ENCODE measurements at regions not wholly inside any gene's neighbourhood (a gene's known extent, or its start where the extent isn't known, plus 50 kb on each side); places are given as distances from the start of the nearest gene placed in this dataset.
A peak's percentile ranks its signal among the peaks of the same experiment; 100 is the strongest.

- DNase-seq (peak in 1 of 2 donors; percentile 34), ATAC-seq (ENCODE audit: low FRiP score in 2 of 2) (peak; percentile 88 to 95)
- Histone ChIP-seq H3K36me3 (no peaks in the 10 kb centered on the region), H3K4me3 (peak overlapping the region in 2 of 4 donors; percentile 37 to 38), H3K4me1 (peaks cover 0 to 9% (median 0%) of the 10 kb centered on the region in 4 donors), H3K9me3 (no peaks in the 10 kb centered on the region), H3K27ac (peak overlapping the region in 2 of 4 donors; percentile 9 to 16), H3K27me3 (no peaks in the 10 kb centered on the region)
- TF ChIP-seq EP300 (IDR thresholded peaks at IDR 0.05) (no peak), POLR2A (IDR thresholded peaks at IDR 0.05) (no peak), POLR2AphosphoS5 (IDR thresholded peaks at IDR 0.05) (no peak), CTCF (IDR thresholded peaks at IDR 0.05) (no peak)
- WGBS, 2 donors = 20 to 25% methylated on average over 7 of the region's 7 CpGs
Measured at GRCh38 chr1:87826681-87827251, 498.1 kb downstream of the LMO4 start.

GRCh38 chr1:87829360-87829759 is 500.7 kb downstream of the LMO4 start:
- DNase-seq = no peak
- WGBS, 2 donors = 89 to 90% methylated on average over 4 of the region's 4 CpGs
- no peak for ATAC-seq (ENCODE audit: low FRiP score in 2 of 2)

GRCh38 chr1:87830432-87830978 is 501.8 kb downstream of the LMO4 start:
- 45 to 59% methylated on average over 1 of the region's 1 CpG for WGBS, 2 donors
- DNase-seq (no peak), ATAC-seq (ENCODE audit: low FRiP score in 2 of 2) (no peak)
- Histone ChIP-seq H3K9me3 (no peaks in the 10 kb centered on the region), H3K27me3 (no peaks in the 10 kb centered on the region), H3K4me3 (no peak overlapping the region), H3K4me1 (peaks cover 0 to 9% (median 0%) of the 10 kb centered on the region in 4 donors), H3K36me3 (no peaks in the 10 kb centered on the region), H3K27ac (no peak overlapping the region)
- TF ChIP-seq POLR2AphosphoS5 (IDR thresholded peaks at IDR 0.05) (no peak), CTCF (IDR thresholded peaks at IDR 0.05) (no peak), EP300 (IDR thresholded peaks at IDR 0.05) (no peak), POLR2A (IDR thresholded peaks at IDR 0.05) (no peak)

More at GRCh38 chr1:87829360-87829759, 500.7 kb downstream of the LMO4 start:
- no peak overlapping the region for H3K27ac ChIP-seq
- no peaks in the 10 kb centered on the region for H3K27me3 ChIP-seq
- H3K9me3 ChIP-seq = no peaks in the 10 kb centered on the region
- H3K36me3 ChIP-seq = no peaks in the 10 kb centered on the region
- H3K4me1 ChIP-seq = peaks cover 0 to 9% (median 0%) of the 10 kb centered on the region in 4 donors
- no peak for TF ChIP-seq POLR2AphosphoS5 (IDR thresholded peaks at IDR 0.05)
- no peak for TF ChIP-seq CTCF (IDR thresholded peaks at IDR 0.05)
- TF ChIP-seq POLR2A (IDR thresholded peaks at IDR 0.05) = no peak
- TF ChIP-seq EP300 (IDR thresholded peaks at IDR 0.05) = no peak
- no peak overlapping the region for H3K4me3 ChIP-seq

GRCh38 chr1:87833166-87833565 is 504.5 kb downstream of the LMO4 start:
- DNase-seq (no peak), ATAC-seq (ENCODE audit: low FRiP score in 2 of 2) (no peak)
- no peaks in the 10 kb centered on the region for H3K4me1 ChIP-seq
- H3K4me3 ChIP-seq = no peak overlapping the region
- H3K27ac ChIP-seq = no peak overlapping the region
- no peaks in the 10 kb centered on the region for H3K27me3 ChIP-seq
- no peak for TF ChIP-seq EP300 (IDR thresholded peaks at IDR 0.05)
- TF ChIP-seq CTCF (IDR thresholded peaks at IDR 0.05) = no peak
- TF ChIP-seq POLR2A (IDR thresholded peaks at IDR 0.05) = no peak
- TF ChIP-seq POLR2AphosphoS5 (IDR thresholded peaks at IDR 0.05) = no peak
- H3K36me3 ChIP-seq = no peaks in the 10 kb centered on the region
- H3K9me3 ChIP-seq = no peaks in the 10 kb centered on the region
- WGBS, 2 donors = 63% methylated on average over 5 of the region's 5 CpGs

- no peaks in the 10 kb centered on the region for H3K4me1 ChIP-seq
- ATAC-seq (ENCODE audit: low FRiP score in 2 of 2) (no peak), DNase-seq (no peak)
- H3K36me3 ChIP-seq = no peaks in the 10 kb centered on the region
- H3K4me3 ChIP-seq = no peak overlapping the region
- H3K9me3 ChIP-seq = no peaks in the 10 kb centered on the region
- 82 to 87% methylated on average over 4 of the region's 4 CpGs for WGBS, 2 donors
- no peaks in the 10 kb centered on the region for H3K27me3 ChIP-seq
- no peak for TF ChIP-seq EP300 (IDR thresholded peaks at IDR 0.05)
- TF ChIP-seq CTCF (IDR thresholded peaks at IDR 0.05) = no peak
- TF ChIP-seq POLR2AphosphoS5 (IDR thresholded peaks at IDR 0.05) = no peak
- no peak overlapping the region for H3K27ac ChIP-seq
Measured at GRCh38 chr1:87834151-87834550, 505.5 kb downstream of the LMO4 start.
